ENCODE measurements at regions not wholly inside any gene's neighbourhood (a gene's known extent, or its start where the extent isn't known, plus 50 kb on each side); places are given as distances from the start of the nearest gene placed in this dataset.

- H3K27ac ChIP-seq = no peak overlapping the region
- no peak for TF ChIP-seq CTCF (conservative IDR thresholded peaks at IDR 0.05; ENCODE audit: low read depth)
- ChIA-PET CTCF (no interaction called here), POLR2A (ENCODE audit: low non-redundant PET) (no interaction called here)
- no peak for DNase-seq (ENCODE audit: low spot score)
These were observed 197.1 kb downstream of the SNAPC1 start for GRCh38 chr14:61959348-61959747.

GRCh38 chr14:61961369-61961768 lies 199.1 kb downstream of the SNAPC1 start:
- ChIA-PET CTCF (no interaction called here), POLR2A (ENCODE audit: low non-redundant PET) (no interaction called here)
- H3K27ac ChIP-seq = no peak overlapping the region
- no peak for DNase-seq (ENCODE audit: low spot score)
- TF ChIP-seq CTCF (conservative IDR thresholded peaks at IDR 0.05; ENCODE audit: low read depth) = no peak

GRCh38 chr14:61963926-61964325 lies 201.7 kb downstream of the SNAPC1 start:
- no peak overlapping the region for H3K27ac ChIP-seq
- POLR2A ChIA-PET (ENCODE audit: low non-redundant PET) = no interaction called here
- no peak for TF ChIP-seq CTCF (conservative IDR thresholded peaks at IDR 0.05; ENCODE audit: low read depth)
- CTCF ChIA-PET = interaction anchor here (0.6 kb wide), 1 partner anchor 16 kb away, joined by 4 read pairs; no protein-coding TSS in a partner anchor
- DNase-seq (ENCODE audit: low spot score) = no peak

- TF ChIP-seq CTCF (conservative IDR thresholded peaks at IDR 0.05; ENCODE audit: low read depth) = no peak
- DNase-seq (ENCODE audit: low spot score) = peak; percentile 74
- POLR2A ChIA-PET (ENCODE audit: low non-redundant PET) = no interaction called here
- no peak overlapping the region for H3K27ac ChIP-seq
- CTCF ChIA-PET = interaction anchor here (0.5 kb wide), 1 partner anchor 9 kb away, joined by 4 read pairs; no protein-coding TSS in a partner anchor
These were observed 203.0 kb downstream of the SNAPC1 start for GRCh38 chr14:61965030-61965745.

- no peak overlapping the region for H3K27ac ChIP-seq
- no peak for TF ChIP-seq CTCF (conservative IDR thresholded peaks at IDR 0.05; ENCODE audit: low read depth)
- ChIA-PET POLR2A (ENCODE audit: low non-redundant PET) (no interaction called here), CTCF (no interaction called here)
- DNase-seq (ENCODE audit: low spot score) = no peak
These were observed 206.0 kb downstream of the SNAPC1 start for GRCh38 chr14:61968207-61968606.

GRCh38 chr14:61972711-61973110 lies 210.5 kb downstream of the SNAPC1 start:
- DNase-seq (ENCODE audit: low spot score) = no peak
- no peak overlapping the region for H3K27ac ChIP-seq
- ChIA-PET POLR2A (ENCODE audit: low non-redundant PET) (no interaction called here), CTCF (interaction anchor here (0.8 kb wide), 1 partner anchor 11 kb away, joined by 4 read pairs; no protein-coding TSS in a partner anchor)
- no peak for TF ChIP-seq CTCF (conservative IDR thresholded peaks at IDR 0.05; ENCODE audit: low read depth)

Data from RWPE1 (cell line).